ENCODE measurements at regions not wholly inside any gene's neighbourhood (a gene's known extent, or its start where the extent isn't known, plus 50 kb on each side); places are given as distances from the start of the nearest gene placed in this dataset.

DNA sequence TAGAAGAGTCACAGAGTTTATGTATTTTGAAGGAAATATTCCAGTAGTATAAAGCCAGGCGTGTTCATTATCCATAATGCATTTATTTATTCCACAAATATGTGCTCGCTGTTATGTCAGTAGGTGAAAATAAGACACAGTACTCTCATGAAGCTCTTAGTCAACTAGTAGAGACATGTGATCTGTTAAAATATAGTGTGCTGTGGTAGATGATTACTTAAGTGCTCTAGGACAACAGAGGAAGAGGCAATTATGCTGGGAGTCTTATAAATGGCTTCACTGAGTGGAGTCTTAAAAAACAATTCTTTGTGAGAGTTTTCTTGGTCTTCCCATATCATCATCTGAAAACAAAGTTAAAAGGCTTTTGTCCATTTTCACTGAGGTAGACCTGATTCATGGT is 457.3 kb downstream of the XIRP2 start (continued):
- TF ChIP-seq, protein P1, sequence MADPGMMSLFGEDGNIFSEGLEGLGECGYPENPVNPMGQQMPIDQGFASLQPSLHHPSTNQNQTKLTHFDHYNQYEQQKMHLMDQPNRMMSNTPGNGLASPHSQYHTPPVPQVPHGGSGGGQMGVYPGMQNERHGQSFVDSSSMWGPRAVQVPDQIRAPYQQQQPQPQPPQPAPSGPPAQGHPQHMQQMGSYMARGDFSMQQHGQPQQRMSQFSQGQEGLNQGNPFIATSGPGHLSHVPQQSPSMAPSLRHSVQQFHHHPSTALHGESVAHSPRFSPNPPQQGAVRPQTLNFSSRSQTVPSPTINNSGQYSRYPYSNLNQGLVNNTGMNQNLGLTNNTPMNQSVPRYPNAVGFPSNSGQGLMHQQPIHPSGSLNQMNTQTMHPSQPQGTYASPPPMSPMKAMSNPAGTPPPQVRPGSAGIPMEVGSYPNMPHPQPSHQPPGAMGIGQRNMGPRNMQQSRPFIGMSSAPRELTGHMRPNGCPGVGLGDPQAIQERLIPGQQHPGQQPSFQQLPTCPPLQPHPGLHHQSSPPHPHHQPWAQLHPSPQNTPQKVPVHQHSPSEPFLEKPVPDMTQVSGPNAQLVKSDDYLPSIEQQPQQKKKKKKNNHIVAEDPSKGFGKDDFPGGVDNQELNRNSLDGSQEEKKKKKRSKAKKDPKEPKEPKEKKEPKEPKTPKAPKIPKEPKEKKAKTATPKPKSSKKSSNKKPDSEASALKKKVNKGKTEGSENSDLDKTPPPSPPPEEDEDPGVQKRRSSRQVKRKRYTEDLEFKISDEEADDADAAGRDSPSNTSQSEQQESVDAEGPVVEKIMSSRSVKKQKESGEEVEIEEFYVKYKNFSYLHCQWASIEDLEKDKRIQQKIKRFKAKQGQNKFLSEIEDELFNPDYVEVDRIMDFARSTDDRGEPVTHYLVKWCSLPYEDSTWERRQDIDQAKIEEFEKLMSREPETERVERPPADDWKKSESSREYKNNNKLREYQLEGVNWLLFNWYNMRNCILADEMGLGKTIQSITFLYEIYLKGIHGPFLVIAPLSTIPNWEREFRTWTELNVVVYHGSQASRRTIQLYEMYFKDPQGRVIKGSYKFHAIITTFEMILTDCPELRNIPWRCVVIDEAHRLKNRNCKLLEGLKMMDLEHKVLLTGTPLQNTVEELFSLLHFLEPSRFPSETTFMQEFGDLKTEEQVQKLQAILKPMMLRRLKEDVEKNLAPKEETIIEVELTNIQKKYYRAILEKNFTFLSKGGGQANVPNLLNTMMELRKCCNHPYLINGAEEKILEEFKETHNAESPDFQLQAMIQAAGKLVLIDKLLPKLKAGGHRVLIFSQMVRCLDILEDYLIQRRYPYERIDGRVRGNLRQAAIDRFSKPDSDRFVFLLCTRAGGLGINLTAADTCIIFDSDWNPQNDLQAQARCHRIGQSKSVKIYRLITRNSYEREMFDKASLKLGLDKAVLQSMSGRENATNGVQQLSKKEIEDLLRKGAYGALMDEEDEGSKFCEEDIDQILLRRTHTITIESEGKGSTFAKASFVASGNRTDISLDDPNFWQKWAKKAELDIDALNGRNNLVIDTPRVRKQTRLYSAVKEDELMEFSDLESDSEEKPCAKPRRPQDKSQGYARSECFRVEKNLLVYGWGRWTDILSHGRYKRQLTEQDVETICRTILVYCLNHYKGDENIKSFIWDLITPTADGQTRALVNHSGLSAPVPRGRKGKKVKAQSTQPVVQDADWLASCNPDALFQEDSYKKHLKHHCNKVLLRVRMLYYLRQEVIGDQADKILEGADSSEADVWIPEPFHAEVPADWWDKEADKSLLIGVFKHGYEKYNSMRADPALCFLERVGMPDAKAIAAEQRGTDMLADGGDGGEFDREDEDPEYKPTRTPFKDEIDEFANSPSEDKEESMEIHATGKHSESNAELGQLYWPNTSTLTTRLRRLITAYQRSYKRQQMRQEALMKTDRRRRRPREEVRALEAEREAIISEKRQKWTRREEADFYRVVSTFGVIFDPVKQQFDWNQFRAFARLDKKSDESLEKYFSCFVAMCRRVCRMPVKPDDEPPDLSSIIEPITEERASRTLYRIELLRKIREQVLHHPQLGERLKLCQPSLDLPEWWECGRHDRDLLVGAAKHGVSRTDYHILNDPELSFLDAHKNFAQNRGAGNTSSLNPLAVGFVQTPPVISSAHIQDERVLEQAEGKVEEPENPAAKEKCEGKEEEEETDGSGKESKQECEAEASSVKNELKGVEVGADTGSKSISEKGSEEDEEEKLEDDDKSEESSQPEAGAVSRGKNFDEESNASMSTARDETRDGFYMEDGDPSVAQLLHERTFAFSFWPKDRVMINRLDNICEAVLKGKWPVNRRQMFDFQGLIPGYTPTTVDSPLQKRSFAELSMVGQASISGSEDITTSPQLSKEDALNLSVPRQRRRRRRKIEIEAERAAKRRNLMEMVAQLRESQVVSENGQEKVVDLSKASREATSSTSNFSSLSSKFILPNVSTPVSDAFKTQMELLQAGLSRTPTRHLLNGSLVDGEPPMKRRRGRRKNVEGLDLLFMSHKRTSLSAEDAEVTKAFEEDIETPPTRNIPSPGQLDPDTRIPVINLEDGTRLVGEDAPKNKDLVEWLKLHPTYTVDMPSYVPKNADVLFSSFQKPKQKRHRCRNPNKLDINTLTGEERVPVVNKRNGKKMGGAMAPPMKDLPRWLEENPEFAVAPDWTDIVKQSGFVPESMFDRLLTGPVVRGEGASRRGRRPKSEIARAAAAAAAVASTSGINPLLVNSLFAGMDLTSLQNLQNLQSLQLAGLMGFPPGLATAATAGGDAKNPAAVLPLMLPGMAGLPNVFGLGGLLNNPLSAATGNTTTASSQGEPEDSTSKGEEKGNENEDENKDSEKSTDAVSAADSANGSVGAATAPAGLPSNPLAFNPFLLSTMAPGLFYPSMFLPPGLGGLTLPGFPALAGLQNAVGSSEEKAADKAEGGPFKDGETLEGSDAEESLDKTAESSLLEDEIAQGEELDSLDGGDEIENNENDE (IDR thresholded peaks at IDR 0.05; ENCODE audit: insufficient replicate concordance, low read length) = no peak
- no peak for TF ChIP-seq SRF (IDR thresholded peaks at IDR 0.05; ENCODE audit: low read depth, low read length)
- TF ChIP-seq CTBP2 (IDR thresholded peaks at IDR 0.05; ENCODE audit: borderline replicate concordance, insufficient read depth, insufficient read length, low read length) = no peak
- TF ChIP-seq, protein P2, sequence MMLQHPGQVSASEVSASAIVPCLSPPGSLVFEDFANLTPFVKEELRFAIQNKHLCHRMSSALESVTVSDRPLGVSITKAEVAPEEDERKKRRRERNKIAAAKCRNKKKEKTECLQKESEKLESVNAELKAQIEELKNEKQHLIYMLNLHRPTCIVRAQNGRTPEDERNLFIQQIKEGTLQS (IDR thresholded peaks at IDR 0.05; ENCODE audit: insufficient read depth, low read depth, low read length) = no peak
- TF ChIP-seq CEBPB (IDR thresholded peaks at IDR 0.05; ENCODE audit: low read depth, low read length) = no peak
- no peak for TF ChIP-seq GTF2F1 (IDR thresholded peaks at IDR 0.05; ENCODE audit: borderline replicate concordance, low read depth, low read length)
- no peak for TF ChIP-seq SP4 (IDR thresholded peaks at IDR 0.05; ENCODE audit: low read length)
